ENCODE measurements at regions not wholly inside any gene's neighbourhood (a gene's known extent, or its start where the extent isn't known, plus 50 kb on each side); places are given as distances from the start of the nearest gene placed in this dataset.

DNA sequence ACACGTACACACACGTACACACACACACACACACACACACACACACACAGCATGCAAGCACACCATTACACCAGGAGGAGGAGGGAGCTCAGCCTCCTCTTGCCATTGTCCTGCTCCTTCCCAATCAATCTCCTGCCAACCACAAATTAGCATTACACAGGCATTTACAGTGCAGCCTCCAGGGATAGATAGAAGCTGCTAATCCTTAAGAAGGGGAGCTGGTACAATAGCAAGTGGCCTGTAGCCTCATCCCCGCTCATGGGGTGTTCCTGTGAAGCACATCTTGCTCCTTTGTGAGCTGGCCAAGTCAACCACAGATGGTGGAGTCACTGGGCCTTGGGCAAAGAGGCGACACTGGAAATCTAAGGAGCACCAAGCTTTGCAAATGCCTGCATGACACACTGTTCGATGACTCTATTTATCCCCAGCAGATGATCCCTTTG, 110.3 kb upstream of the PKDCC start:
- 66 to 80% methylated on average over 1 to 5 of the region's 5 CpGs for WGBS, 2 donors (ENCODE audit: low coverage in 1 of 2)
- no peaks in the 10 kb centered on the region for H3K36me3 ChIP-seq
- no peak for ATAC-seq
- H3K27me3 ChIP-seq, result no peaks in the 10 kb centered on the region
- H3K4me3 ChIP-seq, result no peak overlapping the region
- no peaks in the 10 kb centered on the region for H3K9me3 ChIP-seq
- no peak overlapping the region for H3K27ac ChIP-seq
- no peak for TF ChIP-seq POLR2AphosphoS5 (IDR thresholded peaks at IDR 0.05)
- peaks cover 0 to 59% (median 9%) of the 10 kb centered on the region in 3 donors for H3K4me1 ChIP-seq

DNA sequence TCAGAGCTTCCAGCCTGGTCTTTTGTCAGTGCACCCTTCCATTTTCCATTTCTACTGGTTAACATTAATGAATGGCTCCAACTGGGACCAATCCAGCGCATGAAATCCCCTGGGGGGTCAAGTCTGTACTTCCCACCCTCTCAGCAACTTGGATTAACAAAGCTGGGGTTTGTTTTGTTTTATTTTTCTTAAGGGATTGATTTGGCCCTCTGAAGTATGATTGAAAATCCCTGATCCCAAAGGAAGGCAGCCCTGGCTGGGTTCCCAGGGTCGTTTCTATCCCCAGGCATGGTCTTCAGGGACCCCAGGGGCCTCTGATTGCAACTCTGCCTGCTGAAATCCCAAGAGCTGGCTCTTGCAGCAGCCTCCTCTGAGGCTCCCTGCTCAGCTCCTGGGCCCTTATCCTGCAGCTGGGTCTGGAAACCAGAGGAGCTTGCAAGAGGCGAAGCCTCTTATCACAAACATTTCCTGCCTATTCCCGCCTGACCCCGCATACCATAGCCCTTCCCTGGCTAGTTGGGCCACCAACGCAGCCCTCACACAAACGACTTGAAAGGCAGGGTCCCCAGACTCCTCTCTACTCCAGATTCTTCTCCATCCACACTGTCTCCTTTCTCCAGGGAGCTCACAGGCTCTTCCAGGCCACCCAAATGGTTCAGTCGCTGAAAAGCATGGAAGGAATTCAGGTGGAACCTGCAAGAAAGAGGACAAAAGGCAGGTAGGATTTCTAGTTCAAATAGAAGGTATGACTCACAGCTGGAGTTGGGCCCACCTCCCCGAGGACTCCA, 109.7 kb upstream of the PKDCC start:
- no peak for ATAC-seq
- H3K27ac ChIP-seq, result peak overlapping the region in 1 of 4 donors; percentile 37
- no peaks in the 10 kb centered on the region for H3K36me3 ChIP-seq
- H3K4me3 ChIP-seq, result no peak overlapping the region
- 72% methylated on average over 6 of the region's 9 CpGs; no CpG with 5 or more reads in 1 of the 2 donors for WGBS, 2 donors (ENCODE audit: low coverage in 1 of 2)
- H3K9me3 ChIP-seq, result no peaks in the 10 kb centered on the region
- H3K27me3 ChIP-seq, result no peaks in the 10 kb centered on the region
- TF ChIP-seq POLR2A (IDR thresholded peaks at IDR 0.05), result no peak
- TF ChIP-seq POLR2AphosphoS5 (IDR thresholded peaks at IDR 0.05), result no peak
- TF ChIP-seq, protein P1, sequence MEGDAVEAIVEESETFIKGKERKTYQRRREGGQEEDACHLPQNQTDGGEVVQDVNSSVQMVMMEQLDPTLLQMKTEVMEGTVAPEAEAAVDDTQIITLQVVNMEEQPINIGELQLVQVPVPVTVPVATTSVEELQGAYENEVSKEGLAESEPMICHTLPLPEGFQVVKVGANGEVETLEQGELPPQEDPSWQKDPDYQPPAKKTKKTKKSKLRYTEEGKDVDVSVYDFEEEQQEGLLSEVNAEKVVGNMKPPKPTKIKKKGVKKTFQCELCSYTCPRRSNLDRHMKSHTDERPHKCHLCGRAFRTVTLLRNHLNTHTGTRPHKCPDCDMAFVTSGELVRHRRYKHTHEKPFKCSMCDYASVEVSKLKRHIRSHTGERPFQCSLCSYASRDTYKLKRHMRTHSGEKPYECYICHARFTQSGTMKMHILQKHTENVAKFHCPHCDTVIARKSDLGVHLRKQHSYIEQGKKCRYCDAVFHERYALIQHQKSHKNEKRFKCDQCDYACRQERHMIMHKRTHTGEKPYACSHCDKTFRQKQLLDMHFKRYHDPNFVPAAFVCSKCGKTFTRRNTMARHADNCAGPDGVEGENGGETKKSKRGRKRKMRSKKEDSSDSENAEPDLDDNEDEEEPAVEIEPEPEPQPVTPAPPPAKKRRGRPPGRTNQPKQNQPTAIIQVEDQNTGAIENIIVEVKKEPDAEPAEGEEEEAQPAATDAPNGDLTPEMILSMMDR (IDR thresholded peaks at IDR 0.05), result no peak
- no peak for TF ChIP-seq EP300 (IDR thresholded peaks at IDR 0.05)
- H3K4me1 ChIP-seq, result peaks cover 0 to 53% (median 7%) of the 10 kb centered on the region in 3 donors

DNA sequence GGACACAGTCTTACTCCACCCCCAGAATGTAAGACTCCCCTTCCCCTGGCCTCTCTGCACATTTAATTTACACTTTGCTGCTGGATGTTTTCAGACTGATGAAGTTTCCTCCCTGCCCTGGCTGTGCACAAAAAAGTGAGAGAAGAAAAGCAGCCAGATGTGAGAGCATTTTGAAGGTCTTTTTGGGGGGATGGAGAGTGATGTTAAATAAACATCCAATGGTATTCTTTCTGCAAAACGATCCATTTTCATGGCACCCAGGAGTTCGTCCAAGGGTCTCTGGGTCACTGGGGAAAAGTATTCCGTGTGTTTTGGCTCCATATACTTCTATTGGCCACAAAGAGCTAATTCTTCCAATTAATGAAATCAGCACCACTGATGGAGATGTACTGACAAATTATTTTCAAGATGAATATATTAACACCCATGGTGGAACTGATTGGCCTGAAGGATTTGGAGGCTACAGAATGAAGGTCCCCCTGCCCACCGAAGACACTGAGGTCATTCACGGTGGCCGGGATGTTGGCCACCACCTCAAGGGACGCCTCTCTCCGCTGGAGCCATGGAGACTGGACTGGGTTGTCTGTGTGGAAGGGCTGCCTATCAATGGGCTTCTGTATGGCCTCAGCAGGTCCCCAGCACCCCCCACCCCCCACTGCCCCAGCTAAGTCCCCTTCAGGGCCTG, 107.6 kb upstream of the PKDCC start:
- Histone ChIP-seq H3K36me3 (no peaks in the 10 kb centered on the region), H3K9me3 (no peaks in the 10 kb centered on the region), H3K4me3 (no peak overlapping the region), H3K27me3 (no peaks in the 10 kb centered on the region), H3K27ac (peak overlapping the region in 3 of 4 donors; percentile 32 to 56 (median 39)), H3K4me1 (peaks cover 0 to 36% (median 0%) of the 10 kb centered on the region in 3 donors)
- TF ChIP-seq POLR2AphosphoS5 (IDR thresholded peaks at IDR 0.05), result no peak
- TF ChIP-seq, protein P1 (IDR thresholded peaks at IDR 0.05), result no peak
- TF ChIP-seq EP300 (IDR thresholded peaks at IDR 0.05), result no peak
- TF ChIP-seq POLR2A (IDR thresholded peaks at IDR 0.05), result no peak
- WGBS, 2 donors (ENCODE audit: low coverage in 1 of 2), result 19 to 45% methylated on average over 3 to 4 of the region's 8 CpGs
- ATAC-seq, result no peak

- Histone ChIP-seq H3K4me1 (peaks cover 0 to 36% (median 0%) of the 10 kb centered on the region in 3 donors), H3K36me3 (no peaks in the 10 kb centered on the region), H3K27ac (peak overlapping the region in 3 of 4 donors; percentile 32 to 56 (median 39)), H3K9me3 (no peaks in the 10 kb centered on the region), H3K4me3 (no peak overlapping the region), H3K27me3 (no peaks in the 10 kb centered on the region)
- no peak for TF ChIP-seq EP300 (IDR thresholded peaks at IDR 0.05)
- TF ChIP-seq, protein P1 (IDR thresholded peaks at IDR 0.05), result no peak
- TF ChIP-seq POLR2AphosphoS5 (IDR thresholded peaks at IDR 0.05), result no peak
- 28 to 43% methylated on average over 5 to 6 of the region's 6 CpGs for WGBS, 2 donors (ENCODE audit: low coverage in 1 of 2)
- ATAC-seq, result no peak
Observed at GRCh38 chr2:41940745-41941063, 107.1 kb upstream of the PKDCC start.

DNA sequence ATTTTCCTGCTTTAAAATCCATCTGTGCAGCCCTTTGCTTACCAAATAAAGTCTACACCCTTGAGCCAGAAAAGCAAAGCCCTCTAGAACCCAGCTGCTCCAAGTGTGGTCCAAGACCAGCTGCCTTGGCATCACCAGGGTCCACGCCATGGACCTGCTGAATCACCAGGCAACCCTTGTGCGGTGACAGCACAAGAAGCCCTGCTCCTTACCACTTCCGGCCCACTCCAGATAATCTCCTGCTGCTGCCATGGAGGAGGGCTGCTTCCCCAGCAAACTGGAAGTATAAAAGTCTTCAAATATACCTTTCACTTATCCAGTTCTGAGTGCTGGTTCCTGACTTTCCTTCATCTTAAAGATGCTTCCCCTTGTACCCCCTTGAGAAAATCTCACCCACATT, 106.0 kb upstream of the PKDCC start:
- Histone ChIP-seq H3K27ac (no peak overlapping the region), H3K36me3 (no peaks in the 10 kb centered on the region), H3K4me3 (no peak overlapping the region), H3K27me3 (no peaks in the 10 kb centered on the region), H3K9me3 (no peaks in the 10 kb centered on the region), H3K4me1 (peaks cover 0 to 36% (median 0%) of the 10 kb centered on the region in 3 donors)
- 67 to 89% methylated on average over 1 to 3 of the region's 3 CpGs for WGBS, 2 donors (ENCODE audit: low coverage in 1 of 2)
- TF ChIP-seq POLR2AphosphoS5 (IDR thresholded peaks at IDR 0.05), result no peak
- TF ChIP-seq POLR2A (IDR thresholded peaks at IDR 0.05), result no peak
- TF ChIP-seq, protein P1 (IDR thresholded peaks at IDR 0.05), result no peak
- no peak for TF ChIP-seq EP300 (IDR thresholded peaks at IDR 0.05)
- ATAC-seq, result no peak
